GM10266 (cell line): ENCODE measurements at regions not wholly inside any gene's neighbourhood (a gene's known extent, or its start where the extent isn't known, plus 50 kb on each side); places are given as distances from the start of the nearest gene placed in this dataset.

ENCODE experiments used
- DNase-seq: peaks from one replicate; pipeline ENCODE4 v3.0.0; 2012; ENCODE audit errors: extremely low spot score
- CTCF ChIP-seq: IDR thresholded peaks from 2 replicates; pipeline ENCODE4 v1.5.1; 2012; ENCODE audit warnings: mild to moderate bottlenecking, low read depth; ENCODE audit not compliant: control insufficient read depth, insufficient read depth; ENCODE audit errors: missing control alignments

- no peak for TF ChIP-seq CTCF
- no peak for DNase-seq
These were observed 110.3 kb upstream of the GGTLC1 start for GRCh38 chr20:24098886-24099285.

- no peak for DNase-seq
- TF ChIP-seq CTCF: no peak
These were observed 109.1 kb upstream of the GGTLC1 start for GRCh38 chr20:24097506-24098245.

GRCh38 chr20:24096864-24097450 lies 108.4 kb upstream of the GGTLC1 start:
- no peak for DNase-seq
- TF ChIP-seq CTCF: no peak

- no peak for TF ChIP-seq CTCF
- DNase-seq: no peak
These were observed 107.7 kb upstream of the GGTLC1 start for GRCh38 chr20:24096264-24096663.

GRCh38 chr20:24095756-24096155 lies 107.2 kb upstream of the GGTLC1 start:
- TF ChIP-seq CTCF: no peak
- no peak for DNase-seq

GRCh38 chr20:24095303-24095702 lies 106.7 kb upstream of the GGTLC1 start:
- DNase-seq: no peak
- no peak for TF ChIP-seq CTCF

- no peak for DNase-seq
- no peak for TF ChIP-seq CTCF
These were observed 101.0 kb upstream of the GGTLC1 start for GRCh38 chr20:24089576-24089975.
